GM12878 (cell line): ENCODE measurements at regions not wholly inside any gene's neighbourhood (a gene's known extent, or its start where the extent isn't known, plus 50 kb on each side); places are given as distances from the start of the nearest gene placed in this dataset.

ENCODE experiments used
- ATF2 ChIP-seq: IDR thresholded peaks from 2 replicates; pipeline ENCODE4 v1.6.1; 2012; ENCODE audit warnings: low read length, inconsistent platforms
- CHD2 ChIP-seq: IDR thresholded peaks from 2 replicates; pipeline ENCODE4 v1.6.1; 2011; ENCODE audit warnings: low read depth, low read length, improper control_type of control experiment, borderline replicate concordance
- CREB1 ChIP-seq: IDR thresholded peaks from 2 replicates; pipeline ENCODE4 v1.6.1; 2012; ENCODE audit warnings: low read depth, mild to moderate bottlenecking, inconsistent platforms
- CUX1 ChIP-seq: IDR thresholded peaks from 2 replicates; pipeline ENCODE4 v1.6.1; 2012; ENCODE audit warnings: improper control_type of control experiment, low read depth, low read length; ENCODE audit not compliant: insufficient replicate concordance
- E2F4 ChIP-seq: IDR thresholded peaks from 2 replicates; pipeline ENCODE4 v1.6.1; 2012; ENCODE audit warnings: low read depth, low read length, improper control_type of control experiment
- ELK1 ChIP-seq: IDR thresholded peaks from 2 replicates; pipeline ENCODE4 v1.6.1; 2012; ENCODE audit warnings: low read depth, low read length, improper control_type of control experiment
- FOS ChIP-seq: IDR thresholded peaks from 3 replicates; pipeline ENCODE4 v1.6.1; 2011; ENCODE audit warnings: borderline replicate concordance; ENCODE audit not compliant: insufficient read length; ENCODE audit errors: extremely low read depth
- FOXM1 ChIP-seq: IDR thresholded peaks from 2 replicates; pipeline ENCODE4 v1.6.1; 2012; ENCODE audit warnings: low read depth, mild to moderate bottlenecking, inconsistent platforms, low read length, moderate library complexity
- GABPA ChIP-seq: IDR thresholded peaks from 2 replicates; pipeline ENCODE4 v1.6.1; 2014; ENCODE audit warnings: antibody characterized with exemption, low read depth, mild to moderate bottlenecking, inconsistent platforms
- HSF1 ChIP-seq: fragments of 150-350 bp; IDR thresholded peaks from 2 replicates; pipeline ENCODE4 v1.6.1; 2014; ENCODE audit warnings: mild to moderate bottlenecking, low read depth, low read length
- KAT2A ChIP-seq: conservative IDR thresholded peaks from 2 replicates; pipeline ENCODE4 v1.6.1; 2011; ENCODE audit warnings: low read depth, low read length; ENCODE audit not compliant: control insufficient read depth
- KDM1A ChIP-seq: fragments of 200-600 bp; sonication (generic); IDR thresholded peaks from 2 replicates; pipeline ENCODE4 v1.6.1; 2016; ENCODE audit warnings: borderline replicate concordance
- POLR2A ChIP-seq: IDR thresholded peaks from 2 replicates; pipeline ENCODE4 v1.6.1; 2011; ENCODE audit warnings: low read depth, mild to moderate bottlenecking, low read length
- POU2F2 ChIP-seq: IDR thresholded peaks from 3 replicates; pipeline ENCODE4 v1.6.1; 2011; ENCODE audit warnings: low read depth, mild to moderate bottlenecking, low read length, borderline replicate concordance
- RB1 ChIP-seq: fragments of 450-650 bp; formaldehyde crosslinking; IDR thresholded peaks from 2 replicates; pipeline ENCODE4 v1.6.1; 2017; ENCODE audit warnings: mild to moderate bottlenecking, borderline replicate concordance
- RCOR1 ChIP-seq: conservative IDR thresholded peaks from 2 replicates; pipeline ENCODE4 v1.6.1; 2012; ENCODE audit warnings: low read depth, low read length, improper control_type of control experiment
- STAT3 ChIP-seq: IDR thresholded peaks from 2 replicates; pipeline ENCODE4 v1.6.1; 2011; ENCODE audit warnings: low read depth, low read length, improper control_type of control experiment
- USF1 ChIP-seq: IDR thresholded peaks from 2 replicates; pipeline ENCODE4 v1.6.1; 2011; ENCODE audit warnings: borderline replicate concordance, low read depth, mild to moderate bottlenecking, moderate library complexity, mixed read lengths, low read length; ENCODE audit not compliant: insufficient read depth; ENCODE audit errors: extremely low read length
- ZNF384 ChIP-seq: IDR thresholded peaks from 2 replicates; pipeline ENCODE4 v1.6.1; 2012; ENCODE audit warnings: low read depth, mild to moderate bottlenecking, low read length, improper control_type of control experiment, borderline replicate concordance

GRCh38 chr11:123301696-123302400 is 106.8 kb upstream of the CLMP start (continued):
- no peak; the same call in 2 of the 3 replicates for TF ChIP-seq POU2F2
- TF ChIP-seq ELK1: no peak
- TF ChIP-seq CUX1: no peak
- TF ChIP-seq POLR2A: no peak; the same call in 1 of the 2 replicates
- no peak for TF ChIP-seq FOXM1
- TF ChIP-seq KDM1A: no peak
- no peak for TF ChIP-seq ATF2
- TF ChIP-seq E2F4: no peak
- TF ChIP-seq RCOR1: no peak
- peak; percentile 87; the same call in 1 of the 2 replicates for TF ChIP-seq RB1
- no peak for TF ChIP-seq CHD2
- no peak for TF ChIP-seq HSF1
- TF ChIP-seq GABPA: no peak
- TF ChIP-seq USF1: peak; percentile 30
- TF ChIP-seq KAT2A: no peak
- TF ChIP-seq CREB1: no peak
- TF ChIP-seq FOS: no peak
- no peak for TF ChIP-seq STAT3
- no peak for TF ChIP-seq ZNF384
